Large intestine (tissue), 3 donors: ENCODE measurements at regions not wholly inside any gene's neighbourhood (a gene's known extent, or its start where the extent isn't known, plus 50 kb on each side); places are given as distances from the start of the nearest gene placed in this dataset.
"Not testable (repeated sequence)": the region's sequence is repeated elsewhere in the genome, so short reads cannot be mapped to it uniquely, and the experiment has no call there.

Experiments used
- DNase-seq, 2 donors: peaks; one replicate each; pipeline versions ENCODE4 v3.0.0 to v3.0.0-alpha.2; 2013
- H3K27ac ChIP-seq: one replicate; pipeline ENCODE4 v1.5.1; 2013; ENCODE audit warnings: low read length
- H3K27me3 ChIP-seq: 2 replicates; pipeline ENCODE4 v1.6.1; 2013; ENCODE audit warnings: low read length; ENCODE audit not compliant: control insufficient read depth, insufficient read depth
- H3K36me3 ChIP-seq: 2 replicates; pipeline ENCODE4 v1.6.1; 2013; ENCODE audit warnings: low read length; ENCODE audit not compliant: control insufficient read depth, insufficient read depth
- H3K4me1 ChIP-seq: one replicate; pipeline ENCODE4 v1.6.1; 2013; ENCODE audit warnings: low read length; ENCODE audit not compliant: control insufficient read depth, insufficient read depth
- H3K4me3 ChIP-seq: one replicate; pipeline ENCODE4 v1.5.1; 2013; ENCODE audit warnings: low read length
- H3K9me3 ChIP-seq: one replicate; pipeline ENCODE4 v1.6.1; 2013; ENCODE audit warnings: mild to moderate bottlenecking, low read depth, low read length, moderate library complexity; ENCODE audit not compliant: control insufficient read depth
- WGBS: methylation state at CpG from one replicate; pipeline ENCODE4 v1.1.5; 2013; ENCODE audit warnings: low lambda C conversion rate; ENCODE audit not compliant: insufficient coverage; 5-methylcytosine and 5-hydroxymethylcytosine counted together

- 50% methylated on average over 2 of the region's 2 CpGs for WGBS
- DNase-seq: no peak
- no peak overlapping the region for H3K27ac ChIP-seq
Observed at GRCh38 chr5:115751176-115751575, 65.3 kb downstream of the CDO1 start.

GRCh38 chr5:115749016-115749415 lies 67.4 kb downstream of the CDO1 start:
- H3K9me3 ChIP-seq: no peaks in the 10 kb centered on the region

More at GRCh38 chr5:115751176-115751575, 65.3 kb downstream of the CDO1 start:
- Histone ChIP-seq H3K36me3 (no peaks in the 10 kb centered on the region), H3K4me1 (no peaks in the 10 kb centered on the region), H3K9me3 (no peaks in the 10 kb centered on the region), H3K27me3 (no peaks in the 10 kb centered on the region), H3K4me3 (no peak overlapping the region)

GRCh38 chr5:115739245-115739644 lies 77.2 kb downstream of the CDO1 start:
- not testable (repeated sequence) for H3K36me3 ChIP-seq, H3K4me3 ChIP-seq, H3K9me3 ChIP-seq, H3K4me1 ChIP-seq, DNase-seq, H3K27me3 ChIP-seq, H3K27ac ChIP-seq
- 40% methylated on average over 1 of the region's 6 CpGs for WGBS

More at GRCh38 chr5:115749016-115749415, 67.4 kb downstream of the CDO1 start:
- H3K27ac ChIP-seq: no peak overlapping the region
- WGBS: no CpG with 5 or more reads among the region's 1 CpG
- no peak overlapping the region for H3K4me3 ChIP-seq
- H3K36me3 ChIP-seq: no peaks in the 10 kb centered on the region
- no peaks in the 10 kb centered on the region for H3K27me3 ChIP-seq
- DNase-seq: no peak
- H3K4me1 ChIP-seq: no peaks in the 10 kb centered on the region

- no CpG with 5 or more reads among the region's 1 CpG for WGBS
- H3K4me3 ChIP-seq: no peak overlapping the region
- DNase-seq: no peak
Observed at GRCh38 chr5:115738830-115739229, 77.6 kb downstream of the CDO1 start.

GRCh38 chr5:115737452-115737851 lies 79.0 kb downstream of the CDO1 start:
- no peaks in the 10 kb centered on the region for H3K27me3 ChIP-seq
- no peak overlapping the region for H3K4me3 ChIP-seq
- no peaks in the 10 kb centered on the region for H3K9me3 ChIP-seq
- no peaks in the 10 kb centered on the region for H3K36me3 ChIP-seq
- DNase-seq: no peak
- WGBS: 83% methylated on average over 1 of the region's 1 CpG
- H3K27ac ChIP-seq: no peak overlapping the region
- H3K4me1 ChIP-seq: no peaks in the 10 kb centered on the region

More at GRCh38 chr5:115738830-115739229, 77.6 kb downstream of the CDO1 start:
- Histone ChIP-seq H3K27me3 (no peaks in the 10 kb centered on the region), H3K36me3 (no peaks in the 10 kb centered on the region), H3K4me1 (no peaks in the 10 kb centered on the region), H3K9me3 (peaks cover 3% of the 10 kb centered on the region), H3K27ac (no peak overlapping the region)

- Histone ChIP-seq H3K27ac (no peak overlapping the region), H3K9me3 (no peaks in the 10 kb centered on the region), H3K27me3 (no peaks in the 10 kb centered on the region), H3K36me3 (no peaks in the 10 kb centered on the region), H3K4me1 (no peaks in the 10 kb centered on the region), H3K4me3 (no peak overlapping the region)
- no CpG with 5 or more reads among the region's 1 CpG for WGBS
- DNase-seq: no peak
Observed at GRCh38 chr5:115736690-115737005, 79.8 kb downstream of the CDO1 start.

- Histone ChIP-seq H3K9me3 (no peaks in the 10 kb centered on the region), H3K4me1 (no peaks in the 10 kb centered on the region), H3K27me3 (no peaks in the 10 kb centered on the region), H3K36me3 (no peaks in the 10 kb centered on the region), H3K4me3 (no peak overlapping the region), H3K27ac (no peak overlapping the region)
- 100% methylated on average over 1 of the region's 3 CpGs for WGBS
- no peak for DNase-seq
Observed at GRCh38 chr5:115736004-115736689, 80.3 kb downstream of the CDO1 start.

- H3K4me1 ChIP-seq: no peaks in the 10 kb centered on the region
- 100% methylated on average over 1 of the region's 7 CpGs for WGBS
- no peaks in the 10 kb centered on the region for H3K27me3 ChIP-seq
Observed at GRCh38 chr5:115735108-115735998, 81.1 kb downstream of the CDO1 start.

GRCh38 chr5:115733607-115734006 lies 82.9 kb downstream of the CDO1 start:
- no CpG with 5 or more reads among the region's 2 CpGs for WGBS

More at GRCh38 chr5:115735108-115735998, 81.1 kb downstream of the CDO1 start:
- Histone ChIP-seq H3K4me3 (no peak overlapping the region), H3K36me3 (no peaks in the 10 kb centered on the region), H3K9me3 (no peaks in the 10 kb centered on the region), H3K27ac (no peak overlapping the region)
- DNase-seq: no peak

GRCh38 chr5:115732026-115732425 lies 84.4 kb downstream of the CDO1 start:
- no peaks in the 10 kb centered on the region for H3K36me3 ChIP-seq
- no peak overlapping the region for H3K4me3 ChIP-seq
- no peaks in the 10 kb centered on the region for H3K9me3 ChIP-seq
- DNase-seq: no peak
- no peaks in the 10 kb centered on the region for H3K27me3 ChIP-seq
- H3K27ac ChIP-seq: no peak overlapping the region
- no peaks in the 10 kb centered on the region for H3K4me1 ChIP-seq

More at GRCh38 chr5:115733607-115734006, 82.9 kb downstream of the CDO1 start:
- no peaks in the 10 kb centered on the region for H3K36me3 ChIP-seq
- H3K4me1 ChIP-seq: no peaks in the 10 kb centered on the region
- H3K27ac ChIP-seq: no peak overlapping the region
- no peaks in the 10 kb centered on the region for H3K9me3 ChIP-seq
- no peak overlapping the region for H3K4me3 ChIP-seq
- no peak for DNase-seq
- no peaks in the 10 kb centered on the region for H3K27me3 ChIP-seq
